ENCODE measurements at regions not wholly inside any gene's neighbourhood (a gene's known extent, or its start where the extent isn't known, plus 50 kb on each side); places are given as distances from the start of the nearest gene placed in this dataset.

GRCh38 chr4:162681212-162681611 is 485.5 kb downstream of the NAF1 start:
- TF ChIP-seq CTCF (conservative IDR thresholded peaks at IDR 0.05) = no peak
- no peaks in the 10 kb centered on the region for H3K4me1 Mint-ChIP-seq
- DNase-seq (ENCODE audit: low read depth, low spot score) = no peak
- H3K9me3 Mint-ChIP-seq = peaks cover 3% of the 10 kb centered on the region
- no peak overlapping the region for H3K4me3 Mint-ChIP-seq
- no peak overlapping the region for H3K27ac Mint-ChIP-seq (ENCODE audit: unreplicated experiment)
- H3K36me3 Mint-ChIP-seq (ENCODE audit: low read depth) = peaks cover 2% of the 10 kb centered on the region
- no peaks in the 10 kb centered on the region for H3K27me3 Mint-ChIP-seq (ENCODE audit: low read depth)

GRCh38 chr4:162675661-162676060 is 491.0 kb downstream of the NAF1 start:
- H3K4me1 Mint-ChIP-seq = no peaks in the 10 kb centered on the region
- peaks cover 4% of the 10 kb centered on the region for H3K9me3 Mint-ChIP-seq

GRCh38 chr4:162661913-162662312 is 498.1 kb upstream of the FSTL5 start:
- no peak overlapping the region for H3K4me3 Mint-ChIP-seq
- no peak for TF ChIP-seq CTCF (conservative IDR thresholded peaks at IDR 0.05)
- H3K27me3 Mint-ChIP-seq (ENCODE audit: low read depth) = no peaks in the 10 kb centered on the region
- H3K9me3 Mint-ChIP-seq = peaks cover 3% of the 10 kb centered on the region
- no peaks in the 10 kb centered on the region for H3K4me1 Mint-ChIP-seq
- peaks cover 2% of the 10 kb centered on the region for H3K36me3 Mint-ChIP-seq (ENCODE audit: low read depth)
- DNase-seq (ENCODE audit: low read depth, low spot score) = no peak
- H3K27ac Mint-ChIP-seq (ENCODE audit: unreplicated experiment) = no peak overlapping the region

More at GRCh38 chr4:162675661-162676060, 491.0 kb downstream of the NAF1 start:
- Mint-ChIP-seq H3K4me3 (no peak overlapping the region), H3K36me3 (ENCODE audit: low read depth) (peaks cover 2% of the 10 kb centered on the region), H3K27ac (ENCODE audit: unreplicated experiment) (no peak overlapping the region), H3K27me3 (ENCODE audit: low read depth) (no peaks in the 10 kb centered on the region)
- no peak for DNase-seq (ENCODE audit: low read depth, low spot score)
- TF ChIP-seq CTCF (conservative IDR thresholded peaks at IDR 0.05) = no peak

GRCh38 chr4:162659716-162660115 is 495.9 kb upstream of the FSTL5 start:
- Mint-ChIP-seq H3K27me3 (ENCODE audit: low read depth) (no peaks in the 10 kb centered on the region), H3K4me3 (no peak overlapping the region), H3K27ac (ENCODE audit: unreplicated experiment) (no peak overlapping the region), H3K9me3 (no peaks in the 10 kb centered on the region), H3K36me3 (ENCODE audit: low read depth) (no peaks in the 10 kb centered on the region), H3K4me1 (no peaks in the 10 kb centered on the region)
- no peak for DNase-seq (ENCODE audit: low read depth, low spot score)
- no peak for TF ChIP-seq CTCF (conservative IDR thresholded peaks at IDR 0.05)

- H3K9me3 Mint-ChIP-seq = no peaks in the 10 kb centered on the region
- H3K36me3 Mint-ChIP-seq (ENCODE audit: low read depth) = no peaks in the 10 kb centered on the region
- DNase-seq (ENCODE audit: low read depth, low spot score) = no peak
- no peak overlapping the region for H3K27ac Mint-ChIP-seq (ENCODE audit: unreplicated experiment)
- no peak for TF ChIP-seq CTCF (conservative IDR thresholded peaks at IDR 0.05)
- no peaks in the 10 kb centered on the region for H3K4me1 Mint-ChIP-seq
- H3K27me3 Mint-ChIP-seq (ENCODE audit: low read depth) = no peaks in the 10 kb centered on the region
- H3K4me3 Mint-ChIP-seq = no peak overlapping the region
Measured at GRCh38 chr4:162657966-162658365, 494.2 kb upstream of the FSTL5 start.

GRCh38 chr4:162650166-162650565 is 486.4 kb upstream of the FSTL5 start:
- no peaks in the 10 kb centered on the region for H3K9me3 Mint-ChIP-seq
- no peak for DNase-seq (ENCODE audit: low read depth, low spot score)
- TF ChIP-seq CTCF (conservative IDR thresholded peaks at IDR 0.05) = no peak
- no peak overlapping the region for H3K27ac Mint-ChIP-seq (ENCODE audit: unreplicated experiment)
- H3K27me3 Mint-ChIP-seq (ENCODE audit: low read depth) = no peaks in the 10 kb centered on the region
- H3K36me3 Mint-ChIP-seq (ENCODE audit: low read depth) = no peaks in the 10 kb centered on the region
- H3K4me3 Mint-ChIP-seq = no peak overlapping the region
- no peaks in the 10 kb centered on the region for H3K4me1 Mint-ChIP-seq
